ENCODE measurements at regions not wholly inside any gene's neighbourhood (a gene's known extent, or its start where the extent isn't known, plus 50 kb on each side); places are given as distances from the start of the nearest gene placed in this dataset.

- no peak for TF ChIP-seq CTCF (IDR thresholded peaks at IDR 0.05)
- Histone ChIP-seq H3K36me3 (no peaks in the 10 kb centered on the region), H3K27ac (no peak overlapping the region)
Observed at GRCh38 chr12:58277231-58277630, 335.9 kb downstream of the ATP23 start.

GRCh38 chr12:58283553-58283952, 342.2 kb downstream of the ATP23 start:
- DNase-seq (ENCODE audit: low spot score in 2 of 2): no peak
- Histone ChIP-seq H3K9me3 (peaks cover 0 to 4% of the 10 kb centered on the region in 2 donors), H3K4me1 (no peaks in the 10 kb centered on the region), H3K27me3 (no peaks in the 10 kb centered on the region), H3K27ac (no peak overlapping the region), H3K4me3 (no peak overlapping the region), H3K36me3 (no peaks in the 10 kb centered on the region)
- no peak for TF ChIP-seq CTCF (IDR thresholded peaks at IDR 0.05)
- intact Hi-C loops (cut with DNase I): no loop called here

More at GRCh38 chr12:58277231-58277630, 335.9 kb downstream of the ATP23 start:
- H3K4me1 ChIP-seq: no peaks in the 10 kb centered on the region
- H3K27me3 ChIP-seq: no peaks in the 10 kb centered on the region
- H3K4me3 ChIP-seq: no peak overlapping the region
- DNase-seq (ENCODE audit: low spot score in 2 of 2): no peak
- intact Hi-C loops (cut with DNase I): no loop called here
- peaks cover 5 to 11% of the 10 kb centered on the region in 2 donors for H3K9me3 ChIP-seq

- Histone ChIP-seq H3K27ac (no peak overlapping the region), H3K4me1 (no peaks in the 10 kb centered on the region), H3K9me3 (peaks cover 0 to 4% of the 10 kb centered on the region in 2 donors), H3K4me3 (no peak overlapping the region), H3K27me3 (no peaks in the 10 kb centered on the region), H3K36me3 (no peaks in the 10 kb centered on the region)
- intact Hi-C loops (cut with DNase I): no loop called here
- no peak for DNase-seq (ENCODE audit: low spot score in 2 of 2)
- no peak for TF ChIP-seq CTCF (IDR thresholded peaks at IDR 0.05)
Observed at GRCh38 chr12:58285551-58285950, 344.2 kb downstream of the ATP23 start.

- no peak for DNase-seq (ENCODE audit: low spot score in 2 of 2)
- TF ChIP-seq CTCF (IDR thresholded peaks at IDR 0.05): no peak
- no peaks in the 10 kb centered on the region for H3K27me3 ChIP-seq
- intact Hi-C loops (cut with DNase I): no loop called here
- H3K4me3 ChIP-seq: no peak overlapping the region
- peaks cover 0 to 3% of the 10 kb centered on the region in 2 donors for H3K9me3 ChIP-seq
- no peak overlapping the region for H3K27ac ChIP-seq
- no peaks in the 10 kb centered on the region for H3K4me1 ChIP-seq
- no peaks in the 10 kb centered on the region for H3K36me3 ChIP-seq
Observed at GRCh38 chr12:58286353-58286752, 345.0 kb downstream of the ATP23 start.

- no peaks in the 10 kb centered on the region for H3K4me1 ChIP-seq
- intact Hi-C loops (cut with DNase I): no loop called here
- H3K4me3 ChIP-seq: no peak overlapping the region
- no peaks in the 10 kb centered on the region for H3K9me3 ChIP-seq
- no peak for DNase-seq (ENCODE audit: low spot score in 2 of 2)
- TF ChIP-seq CTCF (IDR thresholded peaks at IDR 0.05): no peak
- no peaks in the 10 kb centered on the region for H3K27me3 ChIP-seq
- H3K36me3 ChIP-seq: no peaks in the 10 kb centered on the region
- H3K27ac ChIP-seq: no peak overlapping the region
Observed at GRCh38 chr12:58288190-58288589, 346.8 kb downstream of the ATP23 start.

- H3K4me3 ChIP-seq: no peak overlapping the region
- no peaks in the 10 kb centered on the region for H3K36me3 ChIP-seq
- DNase-seq (ENCODE audit: low spot score in 2 of 2): no peak
- H3K27ac ChIP-seq: no peak overlapping the region
- no peaks in the 10 kb centered on the region for H3K4me1 ChIP-seq
- intact Hi-C loops (cut with DNase I): no loop called here
- no peak for TF ChIP-seq CTCF (IDR thresholded peaks at IDR 0.05)
- H3K27me3 ChIP-seq: no peaks in the 10 kb centered on the region
- no peaks in the 10 kb centered on the region for H3K9me3 ChIP-seq
Observed at GRCh38 chr12:58291106-58291505, 349.7 kb downstream of the ATP23 start.
